Fibroblast of pulmonary artery (primary cell): ENCODE measurements at regions not wholly inside any gene's neighbourhood (a gene's known extent, or its start where the extent isn't known, plus 50 kb on each side); places are given as distances from the start of the nearest gene placed in this dataset.

Experiments used
- DNase-seq: peaks from one replicate; pipeline ENCODE4 v3.0.0-alpha.2; 2010; ENCODE audit warnings: low read depth
- H3K4me3 ChIP-seq: replicated peaks from 2 replicates; pipeline ENCODE4 v1.5.1; 2011; ENCODE audit warnings: low read depth, mild to moderate bottlenecking, control low read depth, low read length, moderate library complexity
- CTCF ChIP-seq: IDR thresholded peaks from 2 replicates; pipeline ENCODE4 v1.5.1; 2011; ENCODE audit warnings: mild to moderate bottlenecking, control low read depth, low read length, inconsistent platforms; ENCODE audit errors: missing control alignments

GRCh38 chrX:55546956-55547355, 57.3 kb upstream of the USP51 start:
- H3K4me3 ChIP-seq = no peak overlapping the region
- peak; percentile 54 for DNase-seq
- TF ChIP-seq CTCF = no peak
